ENCODE measurements at regions not wholly inside any gene's neighbourhood (a gene's known extent, or its start where the extent isn't known, plus 50 kb on each side); places are given as distances from the start of the nearest gene placed in this dataset.

DNA sequence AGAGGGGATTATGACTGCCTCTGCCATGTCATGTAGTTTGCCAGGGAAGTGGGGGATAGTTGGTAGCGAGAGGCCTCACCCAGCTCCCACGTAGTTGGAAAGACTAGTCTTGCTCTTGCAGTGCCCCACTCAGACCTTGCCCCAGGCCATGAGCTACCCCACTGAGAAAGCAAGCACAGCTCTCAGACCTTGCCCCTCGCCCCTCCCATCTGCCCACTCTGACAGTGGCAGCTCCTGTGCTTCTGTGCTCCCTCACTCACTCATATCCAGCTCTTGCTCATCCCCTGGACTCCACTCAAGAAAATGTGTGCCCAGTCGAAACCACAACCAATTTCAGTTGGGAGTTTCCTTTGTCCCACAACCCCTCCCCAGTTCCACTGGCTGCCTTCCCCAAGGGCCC, 55.5 kb upstream of the BDKRB2 start:
- ATAC-seq = no peak
- intact Hi-C loops (cut with DNase I) = no loop called here
- Histone ChIP-seq H3K27me3 (no peaks in the 10 kb centered on the region), H3K4me1 (peaks cover 4% of the 10 kb centered on the region), H3K36me3 (replicated peaks in 1 of 2; ENCODE audit: insufficient read depth in 1 of 2, low read depth in 2 of 2) (no peaks in the 10 kb centered on the region), H3K27ac (no peak overlapping the region), H3K4me3 (no peak overlapping the region), H3K9me3 (no peaks in the 10 kb centered on the region)
- WGBS, 2 donors = 79 to 84% methylated on average over 4 of the region's 4 CpGs
- TF ChIP-seq, protein P1, sequence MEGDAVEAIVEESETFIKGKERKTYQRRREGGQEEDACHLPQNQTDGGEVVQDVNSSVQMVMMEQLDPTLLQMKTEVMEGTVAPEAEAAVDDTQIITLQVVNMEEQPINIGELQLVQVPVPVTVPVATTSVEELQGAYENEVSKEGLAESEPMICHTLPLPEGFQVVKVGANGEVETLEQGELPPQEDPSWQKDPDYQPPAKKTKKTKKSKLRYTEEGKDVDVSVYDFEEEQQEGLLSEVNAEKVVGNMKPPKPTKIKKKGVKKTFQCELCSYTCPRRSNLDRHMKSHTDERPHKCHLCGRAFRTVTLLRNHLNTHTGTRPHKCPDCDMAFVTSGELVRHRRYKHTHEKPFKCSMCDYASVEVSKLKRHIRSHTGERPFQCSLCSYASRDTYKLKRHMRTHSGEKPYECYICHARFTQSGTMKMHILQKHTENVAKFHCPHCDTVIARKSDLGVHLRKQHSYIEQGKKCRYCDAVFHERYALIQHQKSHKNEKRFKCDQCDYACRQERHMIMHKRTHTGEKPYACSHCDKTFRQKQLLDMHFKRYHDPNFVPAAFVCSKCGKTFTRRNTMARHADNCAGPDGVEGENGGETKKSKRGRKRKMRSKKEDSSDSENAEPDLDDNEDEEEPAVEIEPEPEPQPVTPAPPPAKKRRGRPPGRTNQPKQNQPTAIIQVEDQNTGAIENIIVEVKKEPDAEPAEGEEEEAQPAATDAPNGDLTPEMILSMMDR (IDR thresholded peaks at IDR 0.05) = no peak
- no peak for TF ChIP-seq POLR2A (IDR thresholded peaks at IDR 0.05)
- DNase-seq = no peak

DNA sequence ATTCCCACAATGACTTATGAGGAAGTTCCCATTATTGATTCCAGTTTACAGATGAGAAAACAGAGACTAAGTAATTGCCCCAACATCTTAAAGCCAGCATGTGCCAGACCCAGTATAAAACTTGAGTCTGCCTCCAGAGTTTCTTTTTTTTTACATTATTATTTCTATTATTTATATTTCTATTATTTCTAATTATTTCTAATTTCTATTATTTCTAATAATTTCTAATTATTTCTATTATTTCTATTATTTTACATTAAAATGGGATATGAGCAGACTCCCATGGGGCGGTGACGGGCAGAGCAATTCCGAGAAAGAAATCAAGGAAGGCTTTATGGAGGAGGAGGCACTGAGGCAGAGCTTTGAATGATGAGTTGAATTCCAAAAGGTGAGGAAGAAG, 54.4 kb upstream of the BDKRB2 start:
- H3K4me3 ChIP-seq = no peak overlapping the region
- no peaks in the 10 kb centered on the region for H3K9me3 ChIP-seq
- TF ChIP-seq, protein P1 (IDR thresholded peaks at IDR 0.05) = no peak
- TF ChIP-seq POLR2A (IDR thresholded peaks at IDR 0.05) = no peak
- peaks cover 2% of the 10 kb centered on the region for H3K4me1 ChIP-seq
- intact Hi-C loops (cut with DNase I) = no loop called here
- DNase-seq = no peak
- no peaks in the 10 kb centered on the region for H3K27me3 ChIP-seq
- WGBS, 2 donors = 56 to 67% methylated on average over 3 of the region's 3 CpGs
- ATAC-seq = no peak
- no peaks in the 10 kb centered on the region for H3K36me3 ChIP-seq (replicated peaks in 1 of 2; ENCODE audit: insufficient read depth in 1 of 2, low read depth in 2 of 2)
- no peak overlapping the region for H3K27ac ChIP-seq

DNA sequence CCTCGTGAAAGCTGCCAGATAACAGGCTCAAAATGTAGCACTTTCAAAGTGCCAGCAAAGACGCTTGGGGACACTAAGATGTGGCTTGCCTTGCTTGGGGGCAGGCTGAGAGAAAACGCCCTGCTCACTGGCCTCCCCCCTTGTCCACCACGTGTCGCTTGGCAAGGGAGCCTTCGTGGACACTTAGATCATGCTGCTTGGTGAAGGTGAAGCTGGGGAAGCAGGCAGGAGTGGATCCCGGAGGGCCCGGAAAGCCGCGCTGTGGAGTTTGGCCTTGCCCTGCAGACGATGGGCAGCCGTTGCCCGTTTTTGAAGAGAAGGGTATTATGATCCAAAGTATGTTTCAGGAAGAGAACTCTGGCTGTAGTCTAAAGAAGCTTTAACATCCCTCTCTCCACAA, 53.4 kb upstream of the BDKRB2 start:
- H3K27me3 ChIP-seq = no peaks in the 10 kb centered on the region
- H3K4me3 ChIP-seq = no peak overlapping the region
- H3K9me3 ChIP-seq = no peaks in the 10 kb centered on the region
- DNase-seq (no peak), ATAC-seq (no peak)
- H3K36me3 ChIP-seq (replicated peaks in 1 of 2; ENCODE audit: insufficient read depth in 1 of 2, low read depth in 2 of 2) = no peaks in the 10 kb centered on the region
- H3K4me1 ChIP-seq = no peaks in the 10 kb centered on the region
- TF ChIP-seq, protein P1 (IDR thresholded peaks at IDR 0.05) = no peak
- TF ChIP-seq POLR2A (IDR thresholded peaks at IDR 0.05) = no peak
- intact Hi-C loops (cut with DNase I) = no loop called here
- H3K27ac ChIP-seq = no peak overlapping the region
- WGBS, 2 donors = 62 to 67% methylated on average over 12 to 13 of the region's 13 CpGs

DNA sequence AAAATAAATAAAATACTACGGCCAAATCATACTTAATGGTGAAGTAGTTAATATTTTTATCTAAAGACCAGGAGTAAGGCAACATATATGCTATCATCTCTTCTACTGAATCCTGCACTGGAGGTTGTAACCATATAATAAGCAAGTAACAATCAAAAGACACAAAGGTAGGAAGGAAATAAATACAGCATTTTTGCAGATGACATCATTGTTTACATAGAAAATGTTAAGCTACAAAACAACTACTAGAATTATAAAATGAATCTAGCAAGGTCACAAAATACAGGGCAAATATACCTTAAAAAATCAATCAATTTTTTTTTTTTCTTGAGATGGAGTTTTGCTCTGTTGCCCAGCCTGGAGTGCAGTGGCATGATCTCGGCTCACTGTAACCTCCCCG, 51.6 kb upstream of the BDKRB2 start:
- H3K36me3 ChIP-seq (replicated peaks in 1 of 2; ENCODE audit: insufficient read depth in 1 of 2, low read depth in 2 of 2) = no peaks in the 10 kb centered on the region
- DNase-seq (no peak), ATAC-seq (no peak)
- no peaks in the 10 kb centered on the region for H3K4me1 ChIP-seq
- 67 to 78% methylated on average over 3 of the region's 3 CpGs for WGBS, 2 donors
- no peaks in the 10 kb centered on the region for H3K9me3 ChIP-seq
- no peak for TF ChIP-seq POLR2A (IDR thresholded peaks at IDR 0.05)
- H3K27ac ChIP-seq = no peak overlapping the region
- intact Hi-C loops (cut with DNase I) = no loop called here
- no peaks in the 10 kb centered on the region for H3K27me3 ChIP-seq
- no peak overlapping the region for H3K4me3 ChIP-seq
